ENCODE measurements at regions not wholly inside any gene's neighbourhood (a gene's known extent, or its start where the extent isn't known, plus 50 kb on each side); places are given as distances from the start of the nearest gene placed in this dataset. TPM values are rescaled to one million over a fixed set of nuclear protein-coding genes. Genes with fewer than 3 reads are reported as not detected.

DNA sequence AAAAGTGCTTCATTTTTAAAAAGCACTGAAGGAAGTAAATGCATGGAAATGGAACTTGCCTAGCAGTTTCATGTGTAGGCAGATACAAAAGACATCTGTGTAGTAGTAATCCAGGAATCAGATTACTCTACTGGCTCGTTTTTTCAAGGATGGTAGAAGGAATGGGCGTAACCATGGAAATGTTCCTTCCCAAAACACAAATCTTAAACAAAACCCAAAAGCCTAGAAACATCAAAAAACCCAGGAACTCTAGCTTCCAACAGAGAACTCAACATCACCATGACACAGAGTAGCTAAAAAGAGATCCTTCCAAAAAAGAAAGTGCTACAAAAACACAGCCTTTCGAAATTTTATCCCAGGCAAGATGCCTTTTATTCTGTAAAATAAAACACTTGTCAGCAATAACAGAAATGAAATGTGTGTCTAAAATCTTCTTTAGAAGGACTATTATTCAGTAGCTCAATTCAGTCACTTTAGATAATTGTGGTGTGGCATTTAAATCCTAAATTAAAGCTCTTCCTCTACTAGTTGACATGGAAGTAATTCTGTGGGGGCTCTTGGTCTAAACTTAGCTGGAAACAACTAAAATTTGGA lies 81.7 kb downstream of the FAM217A start:
- DNase-seq (ENCODE audit: low read depth in 2 of 3, low spot score in 2 of 3), result no peak

DNA sequence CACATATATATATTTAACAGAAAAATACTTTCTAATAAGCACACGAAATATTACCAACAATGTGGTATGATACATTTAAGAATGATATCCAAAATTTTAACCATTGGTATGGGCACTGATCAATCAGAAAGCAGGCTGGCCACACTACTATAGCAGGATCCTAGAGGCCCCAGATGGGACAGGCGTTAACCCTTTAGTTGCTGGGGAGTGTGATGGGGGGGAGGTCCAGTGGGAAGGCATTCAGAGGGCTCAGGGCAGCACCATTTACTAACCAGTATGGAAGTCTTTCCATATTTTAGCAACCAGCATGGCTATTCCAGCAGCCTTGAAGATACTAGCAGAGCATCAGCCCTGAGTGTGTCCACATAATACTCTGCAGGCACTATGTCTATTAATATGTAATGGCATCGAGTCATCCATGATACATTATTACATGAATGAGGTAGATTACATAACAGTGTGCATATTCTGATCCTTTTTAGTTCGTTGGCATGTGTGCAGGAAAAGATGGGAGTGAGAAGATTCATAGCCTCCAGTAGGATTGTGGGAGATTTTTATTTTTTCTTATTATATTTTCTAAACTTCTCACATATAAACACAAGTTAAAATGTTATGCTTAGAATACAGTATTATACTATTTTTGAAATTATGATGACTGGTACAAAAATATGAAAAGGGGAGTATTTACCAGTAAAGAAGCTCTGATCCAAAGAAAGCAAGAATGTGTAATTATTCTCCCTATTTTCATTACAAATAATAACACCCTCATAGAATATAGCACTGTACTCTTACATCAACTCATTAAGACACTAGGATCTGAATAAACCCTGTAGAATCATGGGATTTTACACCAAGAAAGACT lies 78.9 kb downstream of the FAM217A start:
- DNase-seq (ENCODE audit: low read depth in 2 of 3, low spot score in 2 of 3), result no peak

DNA sequence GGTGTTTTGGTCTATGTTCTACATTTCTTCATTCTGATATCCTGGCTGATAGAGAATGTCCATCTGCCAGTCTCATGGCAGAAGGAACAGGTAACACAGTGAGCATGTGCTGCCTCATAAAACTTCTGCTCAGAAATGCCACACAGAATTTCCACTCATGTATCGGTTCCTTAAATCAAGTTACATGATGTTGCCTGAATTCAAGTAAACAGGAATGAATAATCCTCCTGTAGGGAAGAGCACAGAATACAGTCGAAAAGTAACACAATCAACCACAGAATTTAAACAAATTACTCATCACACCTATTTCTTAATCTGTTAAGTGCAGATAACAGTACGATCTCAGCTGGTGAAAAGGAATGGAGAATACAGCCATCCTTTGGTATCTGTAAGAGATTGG lies 74.7 kb downstream of the FAM217A start:
- no peak for DNase-seq (ENCODE audit: low read depth in 2 of 3, low spot score in 2 of 3)

DNA sequence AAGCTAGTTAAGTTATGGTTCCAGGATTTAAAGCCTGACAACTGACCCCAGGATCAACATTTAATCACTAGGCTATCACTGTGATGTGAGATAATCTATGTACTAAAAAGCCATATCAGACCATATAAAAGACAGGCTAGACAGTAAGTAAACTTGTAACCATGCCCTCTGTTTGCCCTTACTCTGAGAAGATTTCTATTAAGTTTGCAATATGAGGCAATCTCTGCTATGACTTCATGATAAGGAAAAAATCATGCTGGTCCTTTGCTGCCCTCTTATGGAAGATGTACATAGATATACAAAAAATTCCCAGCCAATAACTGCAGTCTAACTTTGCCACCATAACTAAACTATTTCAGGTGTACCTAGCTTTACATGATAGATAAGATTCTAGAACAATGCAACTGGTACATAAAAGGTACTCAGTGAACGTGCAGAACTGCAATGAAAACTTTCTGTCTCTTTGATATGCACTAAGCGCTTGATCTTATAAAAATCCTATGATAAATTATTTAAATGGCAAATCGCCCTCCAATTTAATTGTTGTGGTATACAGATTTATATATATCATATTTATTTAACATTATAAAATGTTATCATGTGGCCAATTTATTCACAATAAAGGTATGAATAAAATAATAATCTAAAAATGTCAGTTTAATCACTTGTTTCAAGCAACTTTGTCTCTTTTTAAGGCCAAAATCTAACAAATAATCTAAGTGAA lies 70.5 kb downstream of the FAM217A start:
- DNase-seq (ENCODE audit: low read depth in 2 of 3, low spot score in 2 of 3), result peak in 2 of 3 donors; percentile 61 to 79

DNA sequence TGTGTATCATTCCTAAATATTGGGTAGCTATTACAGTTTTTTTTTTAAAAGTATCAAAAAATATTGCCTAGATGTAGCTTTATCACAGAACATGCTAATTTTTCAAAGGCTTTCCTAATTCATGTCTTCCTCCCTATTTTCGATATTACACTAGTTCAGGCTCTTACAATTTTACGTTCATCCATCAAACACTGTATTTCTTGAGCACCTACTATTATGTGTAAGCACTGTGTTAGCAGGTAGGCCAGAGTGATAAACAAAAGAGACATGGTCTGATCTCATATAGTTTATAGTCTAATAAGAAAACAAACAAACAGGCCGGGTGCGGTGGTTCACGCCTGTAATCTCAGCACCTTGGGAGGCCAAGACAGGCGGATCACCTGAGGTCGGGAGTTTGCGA lies 69.5 kb downstream of the FAM217A start:
- no peak for DNase-seq (ENCODE audit: low read depth in 2 of 3, low spot score in 2 of 3)

DNA sequence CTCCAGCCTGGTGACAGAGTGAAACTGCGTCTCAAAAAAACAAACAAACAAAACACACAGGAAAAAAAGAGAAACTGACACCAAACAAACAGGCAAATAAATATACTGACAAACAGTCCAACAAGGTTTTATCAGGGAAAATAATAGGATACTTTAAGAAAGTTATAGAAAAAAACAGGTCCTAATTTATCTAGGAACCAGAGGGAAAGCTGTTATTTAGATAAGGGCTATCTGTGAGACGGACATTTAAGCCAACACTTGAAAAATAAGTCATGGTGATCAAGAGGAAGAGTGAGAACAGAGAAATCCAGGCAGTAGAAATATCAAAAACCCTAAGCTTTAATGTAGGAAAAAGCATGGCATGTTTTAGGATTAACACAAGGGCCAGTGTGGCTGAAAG lies 68.9 kb downstream of the FAM217A start:
- DNase-seq (ENCODE audit: low read depth in 2 of 3, low spot score in 2 of 3), result no peak

DNA sequence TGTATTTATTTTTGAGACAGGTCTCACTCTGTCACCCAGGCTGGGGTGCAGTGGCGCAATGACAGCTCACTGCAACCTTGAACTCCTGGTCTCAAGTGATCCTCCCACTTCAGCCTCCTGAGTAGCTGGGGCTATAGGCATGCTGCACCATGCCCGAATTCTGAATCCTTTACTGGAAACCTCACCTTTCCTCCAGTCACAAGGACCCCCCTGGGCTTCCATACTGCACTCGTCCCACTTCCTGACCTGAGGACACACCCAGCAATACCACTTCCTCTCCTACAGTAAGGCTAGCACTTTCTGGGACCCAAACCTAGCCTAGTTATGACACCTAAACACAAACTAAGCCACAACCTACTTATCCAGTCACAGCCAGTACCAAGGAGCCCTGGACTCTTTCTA lies 68.2 kb downstream of the FAM217A start:
- no peak for DNase-seq (ENCODE audit: low read depth in 2 of 3, low spot score in 2 of 3)

DNA sequence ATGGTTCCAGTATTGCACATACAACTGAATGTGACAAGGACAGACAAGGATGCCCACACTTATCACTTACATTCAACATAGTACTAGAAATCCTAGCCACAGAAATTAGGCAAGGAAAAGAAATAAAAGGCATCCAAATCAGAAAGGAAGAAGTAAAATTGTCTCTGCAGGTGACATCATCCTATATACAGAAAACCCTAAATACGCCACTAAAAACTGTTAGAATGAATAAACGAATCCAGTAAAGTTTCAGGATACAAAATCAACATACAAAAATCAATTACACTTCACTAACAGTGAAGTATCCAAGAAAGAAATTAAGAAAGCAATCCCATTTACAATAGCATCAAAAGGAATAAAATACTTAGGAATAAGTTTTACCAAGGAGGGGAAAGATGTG lies 66.1 kb downstream of the FAM217A start:
- no peak for DNase-seq (ENCODE audit: low read depth in 2 of 3, low spot score in 2 of 3)

DNA sequence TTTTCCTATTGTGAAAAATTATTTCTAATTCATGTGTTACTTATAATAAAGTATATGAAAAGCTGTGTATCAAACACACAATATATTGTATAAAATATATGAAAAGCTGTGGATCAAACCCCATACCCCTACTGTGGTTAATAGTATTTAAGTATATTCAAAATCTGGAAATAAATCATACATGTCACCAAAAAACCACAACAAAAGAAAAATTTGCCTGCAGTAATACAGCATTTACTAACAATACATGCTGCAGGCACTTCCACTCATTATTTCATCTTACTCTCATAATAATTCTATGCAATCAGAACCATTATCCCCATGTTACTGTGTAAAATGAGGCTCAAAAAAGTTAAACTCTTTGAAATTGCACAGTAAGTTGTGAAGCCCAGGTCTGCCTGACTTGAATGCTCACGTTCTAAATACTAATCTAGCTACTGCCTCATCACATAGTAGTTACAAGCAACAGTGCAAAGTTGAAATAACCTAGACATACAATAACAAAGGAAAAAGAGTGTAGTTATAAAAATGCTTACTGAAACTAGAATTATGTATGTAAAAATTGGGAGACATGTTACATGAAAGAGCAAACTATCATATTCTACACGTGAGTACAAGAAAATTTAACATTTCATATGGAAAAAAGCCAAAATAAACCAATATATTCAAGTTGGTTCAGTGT lies 61.7 kb downstream of the FAM217A start:
- peak in 1 of 3 donors; percentile 33 for DNase-seq (ENCODE audit: low read depth in 2 of 3, low spot score in 2 of 3)

DNA sequence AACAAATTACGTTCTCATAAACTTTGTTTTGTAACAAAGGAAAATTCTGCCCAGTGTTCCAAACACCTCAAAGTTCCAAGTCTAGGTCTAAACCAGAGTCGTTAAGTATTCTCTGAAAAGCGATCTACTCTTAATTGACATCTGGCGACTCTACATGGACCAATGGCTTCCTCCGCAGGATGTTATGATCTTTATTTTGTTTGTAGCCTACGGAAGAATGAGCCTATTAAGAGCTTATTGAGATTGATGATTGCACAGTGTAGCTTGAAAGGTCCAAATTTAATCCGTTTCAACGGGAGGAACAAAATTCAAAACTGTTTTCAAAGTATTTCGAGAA lies 61.1 kb downstream of the FAM217A start:
- DNase-seq (ENCODE audit: low read depth in 2 of 3, low spot score in 2 of 3), result peak in 1 of 3 donors; percentile 65

DNA sequence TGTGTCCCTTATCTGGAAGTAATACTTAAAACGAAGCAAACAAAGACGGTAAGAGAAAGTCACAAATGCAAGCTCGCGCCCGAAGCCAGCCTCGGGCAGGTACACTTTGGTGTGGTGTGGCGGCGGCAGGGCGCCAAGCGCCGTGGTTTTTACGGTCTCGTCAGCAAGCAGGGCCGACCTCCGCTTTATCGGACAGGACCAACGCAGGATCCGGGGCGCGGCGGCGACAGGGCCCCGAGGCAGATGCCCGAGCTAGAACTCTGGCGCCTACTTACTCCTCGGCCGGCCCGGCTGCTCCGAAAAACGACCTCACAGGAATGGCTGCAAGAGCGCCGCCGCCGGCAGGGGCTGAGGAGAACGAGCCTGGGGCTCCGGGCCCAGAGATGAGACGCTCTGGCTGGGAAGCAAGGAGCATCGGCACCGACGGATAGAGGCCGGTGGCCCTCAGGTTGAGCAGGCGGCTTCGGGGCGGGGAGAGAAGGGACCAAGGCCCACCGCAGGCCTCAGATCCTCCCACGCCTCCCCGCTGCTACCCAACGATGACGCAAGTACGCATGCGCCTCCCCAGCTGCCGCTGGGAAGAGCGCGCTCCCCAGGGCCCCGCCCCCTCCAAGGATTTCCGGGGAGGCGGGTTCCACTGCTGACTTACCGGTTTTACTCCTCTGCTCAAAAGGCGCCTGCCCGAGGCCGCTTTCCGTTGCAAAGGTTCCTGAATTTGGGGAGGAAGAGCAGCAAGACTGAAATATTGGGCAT lies 60.6 kb downstream of the FAM217A start:
- peak; percentile 95 to 97 (median 97) for DNase-seq (ENCODE audit: low read depth in 2 of 3, low spot score in 2 of 3)

Small RNA genes in the stretch of these regions (small RNA-seq; reads per million reads assigned to genes)
- gene AL590004.1, result not detected
